GM23338 (cell line): ENCODE measurements at regions not wholly inside any gene's neighbourhood (a gene's known extent, or its start where the extent isn't known, plus 50 kb on each side); places are given as distances from the start of the nearest gene placed in this dataset.
A peak's percentile ranks its signal among the peaks of the same experiment; 100 is the strongest.

Experiments
- POLR2AphosphoS5 ChIP-seq: IDR thresholded peaks from 2 replicates; pipeline ENCODE4 v1.6.1; 2016; ENCODE audit warnings: antibody characterized with exemption, low read depth
- TF ChIP-seq, protein P1 (sequence below), 2 experiments: fragments of 200-600 bp in 1 of 2; sonication (generic) in 1 of 2; conservative IDR thresholded peaks; 2 replicates each; pipeline versions ENCODE4 v1.5.1 to v1.6.1; 2016 to 2017; ENCODE audit warnings: antibody characterized with exemption in 2 of 2, low read depth in 2 of 2, mild to moderate bottlenecking in 2 of 2, moderate library complexity in 1 of 2

DNA sequence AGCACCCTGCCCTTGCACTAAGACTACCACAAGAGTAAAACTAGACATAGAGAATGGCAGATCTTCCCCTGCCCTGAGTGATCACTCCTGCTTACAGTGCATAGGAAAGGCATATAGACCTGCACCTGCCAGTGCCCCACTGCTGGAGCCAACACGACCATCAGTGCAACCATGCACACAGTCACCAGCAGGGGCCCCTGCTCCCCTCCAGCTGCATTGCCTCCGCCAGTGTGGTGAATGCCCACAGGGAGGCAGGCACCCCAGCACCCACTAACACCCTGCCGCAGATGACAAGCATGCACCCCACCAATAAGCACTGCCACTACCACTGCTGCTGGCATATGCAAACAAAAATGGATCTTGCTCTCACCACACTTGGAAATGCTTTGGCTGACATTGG is 478.8 kb downstream of the ADCYAP1 start:
- TF ChIP-seq, protein P1, sequence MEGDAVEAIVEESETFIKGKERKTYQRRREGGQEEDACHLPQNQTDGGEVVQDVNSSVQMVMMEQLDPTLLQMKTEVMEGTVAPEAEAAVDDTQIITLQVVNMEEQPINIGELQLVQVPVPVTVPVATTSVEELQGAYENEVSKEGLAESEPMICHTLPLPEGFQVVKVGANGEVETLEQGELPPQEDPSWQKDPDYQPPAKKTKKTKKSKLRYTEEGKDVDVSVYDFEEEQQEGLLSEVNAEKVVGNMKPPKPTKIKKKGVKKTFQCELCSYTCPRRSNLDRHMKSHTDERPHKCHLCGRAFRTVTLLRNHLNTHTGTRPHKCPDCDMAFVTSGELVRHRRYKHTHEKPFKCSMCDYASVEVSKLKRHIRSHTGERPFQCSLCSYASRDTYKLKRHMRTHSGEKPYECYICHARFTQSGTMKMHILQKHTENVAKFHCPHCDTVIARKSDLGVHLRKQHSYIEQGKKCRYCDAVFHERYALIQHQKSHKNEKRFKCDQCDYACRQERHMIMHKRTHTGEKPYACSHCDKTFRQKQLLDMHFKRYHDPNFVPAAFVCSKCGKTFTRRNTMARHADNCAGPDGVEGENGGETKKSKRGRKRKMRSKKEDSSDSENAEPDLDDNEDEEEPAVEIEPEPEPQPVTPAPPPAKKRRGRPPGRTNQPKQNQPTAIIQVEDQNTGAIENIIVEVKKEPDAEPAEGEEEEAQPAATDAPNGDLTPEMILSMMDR (conservative IDR thresholded peaks at IDR 0.05; ENCODE audit: low read depth in 2 of 2) = peak; percentile 39 to 69; a peak in 3 of 4 replicates
- no peak for TF ChIP-seq POLR2AphosphoS5
